ENCODE measurements at regions not wholly inside any gene's neighbourhood (a gene's known extent, or its start where the extent isn't known, plus 50 kb on each side); places are given as distances from the start of the nearest gene placed in this dataset.
"Not testable (repeated sequence)": the region's sequence is repeated elsewhere in the genome, so short reads cannot be mapped to it uniquely, and the experiment has no call there.

DNA sequence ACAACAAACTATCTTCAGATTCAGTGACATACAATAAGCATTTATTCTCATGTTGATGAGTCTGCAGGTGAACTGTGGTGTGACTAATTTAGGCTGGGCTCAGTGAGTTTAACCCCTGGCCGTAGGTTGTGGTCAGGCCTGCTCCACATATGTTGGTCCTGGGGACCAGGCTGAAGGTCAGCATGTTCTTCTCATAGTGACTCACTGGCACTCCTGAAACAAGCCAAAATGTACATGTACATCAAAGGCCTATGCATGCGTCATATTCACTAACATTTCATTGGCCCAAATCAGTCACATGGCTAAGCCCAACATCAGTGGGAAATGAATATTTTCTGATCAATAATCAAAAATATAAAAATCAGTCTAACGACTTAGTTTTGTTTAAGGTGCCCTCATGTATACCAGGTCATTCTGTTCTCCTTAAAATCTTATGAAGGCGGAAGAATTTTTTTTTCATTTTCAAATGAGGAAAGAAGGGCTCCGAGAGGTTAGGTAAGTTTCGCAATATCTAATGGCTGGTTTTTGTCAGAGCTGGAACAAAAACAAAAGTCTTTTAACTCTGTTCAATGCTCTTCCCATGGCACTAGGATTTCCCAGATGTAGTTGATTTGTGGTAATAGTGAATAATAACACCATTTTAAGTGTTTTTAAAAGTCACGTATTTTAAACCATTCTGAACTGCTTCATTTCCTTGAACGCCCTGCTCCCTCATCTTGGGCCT is 148.5 kb downstream of the MFSD1 start:
- WGBS, 2 donors (ENCODE audit: extremely low coverage in 2 of 2, insufficient read length in 2 of 2, insufficient replicate concordance in 1 of 2), result no CpG with 5 or more reads among the region's 8 CpGs
- no peak for DNase-seq (ENCODE audit: low spot score)

GRCh38 chr3:158953131-158953530 is 151.3 kb downstream of the MFSD1 start:
- Histone ChIP-seq H3K14ac (ENCODE audit: low read length) (no peak overlapping the region), H3K27me3 (ENCODE audit: control insufficient read depth in 3 of 3, insufficient read depth in 3 of 3, low read depth in 1 of 3, low read length in 3 of 3) (no peaks in the 10 kb centered on the region)
- WGBS, 2 donors (ENCODE audit: extremely low coverage in 2 of 2, insufficient read length in 2 of 2, insufficient replicate concordance in 1 of 2), result no CpG with 5 or more reads among the region's 1 CpG

More for the DNA sequence above, 148.5 kb downstream of the MFSD1 start:
- H3K4me1 ChIP-seq (ENCODE audit: control insufficient read depth in 2 of 2, insufficient read depth in 1 of 2, low read depth in 1 of 2, low read length in 2 of 2), result peaks cover 0 to 2% of the 10 kb centered on the region in 2 donors
- H3K14ac ChIP-seq (ENCODE audit: low read length), result no peak overlapping the region
- no peaks in the 10 kb centered on the region for H3K79me1 ChIP-seq (ENCODE audit: low read depth, low read length)
- H2AFZ ChIP-seq (ENCODE audit: low read length), result no peak overlapping the region
- H3K4ac ChIP-seq (ENCODE audit: low read length), result no peak overlapping the region
- no peak overlapping the region for H2BK5ac ChIP-seq (ENCODE audit: low read length)
- H3K36me3 ChIP-seq (replicated peaks in 1 of 2; ENCODE audit: control insufficient read depth in 2 of 2, insufficient read depth in 2 of 2, low read length in 2 of 2), result no peaks in the 10 kb centered on the region
- no peak overlapping the region for H2BK120ac ChIP-seq (ENCODE audit: low read depth, low read length)
- H3K23ac ChIP-seq (ENCODE audit: low read depth, low read length, poor library complexity), result no peak overlapping the region
- H3K18ac ChIP-seq (ENCODE audit: low read length), result no peak overlapping the region
- H2AK5ac ChIP-seq (ENCODE audit: low read depth, low read length), result no peak overlapping the region
- no peak overlapping the region for H3K27ac ChIP-seq (replicated peaks; ENCODE audit: low read length)
- no peak overlapping the region for H3K9ac ChIP-seq (ENCODE audit: low read depth, low read length, poor library complexity)
- no peak overlapping the region for H2BK15ac ChIP-seq (ENCODE audit: low read length)
- H4K8ac ChIP-seq (ENCODE audit: low read depth, low read length), result no peak overlapping the region
- H3K4me2 ChIP-seq (ENCODE audit: insufficient read depth, low read length, poor library complexity, severe bottlenecking), result no peak overlapping the region
- no peaks in the 10 kb centered on the region for H3K9me3 ChIP-seq (replicated peaks in 1 of 2; ENCODE audit: control insufficient read depth in 2 of 2, insufficient read depth in 1 of 2, low read depth in 1 of 2, low read length in 2 of 2)
- H2BK12ac ChIP-seq (ENCODE audit: low read length), result no peak overlapping the region
- no peak overlapping the region for H4K91ac ChIP-seq (ENCODE audit: low read depth, low read length, poor library complexity)
- no peaks in the 10 kb centered on the region for H3K27me3 ChIP-seq (ENCODE audit: control insufficient read depth in 3 of 3, insufficient read depth in 3 of 3, low read depth in 1 of 3, low read length in 3 of 3)
- no peak overlapping the region for H3K4me3 ChIP-seq (ENCODE audit: low read length in 2 of 2)

DNA sequence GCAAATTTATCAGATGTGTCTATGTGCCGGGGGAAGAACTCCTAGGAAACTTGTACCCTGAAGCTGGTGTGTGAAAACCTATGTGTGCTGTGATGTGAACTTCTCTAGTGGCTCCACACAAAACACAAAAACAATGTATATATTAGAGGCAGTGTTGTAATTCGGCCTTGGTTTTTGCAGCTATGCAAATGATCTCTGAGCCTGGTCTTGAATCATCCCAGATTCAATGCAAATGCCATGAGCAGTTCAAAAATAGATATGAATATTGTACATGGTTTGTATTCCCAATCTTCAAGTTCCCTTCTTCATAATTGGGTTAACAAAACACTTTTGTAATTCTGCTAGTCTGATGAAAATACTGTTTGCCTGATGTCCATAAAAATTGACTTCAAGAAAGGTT is 152.6 kb downstream of the MFSD1 start:
- peaks cover 0 to under 1% of the 10 kb centered on the region in 2 donors for H3K9me3 ChIP-seq (replicated peaks in 1 of 2; ENCODE audit: control insufficient read depth in 2 of 2, insufficient read depth in 1 of 2, low read depth in 1 of 2, low read length in 2 of 2)
- no peak overlapping the region for H4K8ac ChIP-seq (ENCODE audit: low read depth, low read length)
- H3K4me3 ChIP-seq (ENCODE audit: low read length in 2 of 2), result no peak overlapping the region
- H2AFZ ChIP-seq (ENCODE audit: low read length), result no peak overlapping the region
- no CpG with 5 or more reads among the region's 2 CpGs for WGBS, 2 donors (ENCODE audit: extremely low coverage in 2 of 2, insufficient read length in 2 of 2, insufficient replicate concordance in 1 of 2)
- H3K4me2 ChIP-seq (ENCODE audit: insufficient read depth, low read length, poor library complexity, severe bottlenecking), result no peak overlapping the region
- H3K27ac ChIP-seq (replicated peaks; ENCODE audit: low read length), result no peak overlapping the region
- H3K4me1 ChIP-seq (ENCODE audit: control insufficient read depth in 2 of 2, insufficient read depth in 1 of 2, low read depth in 1 of 2, low read length in 2 of 2), result no peaks in the 10 kb centered on the region
- no peaks in the 10 kb centered on the region for H3K27me3 ChIP-seq (ENCODE audit: control insufficient read depth in 3 of 3, insufficient read depth in 3 of 3, low read depth in 1 of 3, low read length in 3 of 3)
- no peak overlapping the region for H4K91ac ChIP-seq (ENCODE audit: low read depth, low read length, poor library complexity)
- no peak overlapping the region for H3K9ac ChIP-seq (ENCODE audit: low read depth, low read length, poor library complexity)
- no peak overlapping the region for H3K23ac ChIP-seq (ENCODE audit: low read depth, low read length, poor library complexity)
- no peak overlapping the region for H3K18ac ChIP-seq (ENCODE audit: low read length)
- H2BK5ac ChIP-seq (ENCODE audit: low read length), result no peak overlapping the region
- no peaks in the 10 kb centered on the region for H3K36me3 ChIP-seq (replicated peaks in 1 of 2; ENCODE audit: control insufficient read depth in 2 of 2, insufficient read depth in 2 of 2, low read length in 2 of 2)
- no peak overlapping the region for H3K4ac ChIP-seq (ENCODE audit: low read length)
- no peaks in the 10 kb centered on the region for H3K79me1 ChIP-seq (ENCODE audit: low read depth, low read length)
- no peak overlapping the region for H2BK120ac ChIP-seq (ENCODE audit: low read depth, low read length)
- DNase-seq (ENCODE audit: low spot score), result no peak
- H2BK12ac ChIP-seq (ENCODE audit: low read length), result no peak overlapping the region
- no peak overlapping the region for H2AK5ac ChIP-seq (ENCODE audit: low read depth, low read length)
- no peak overlapping the region for H3K14ac ChIP-seq (ENCODE audit: low read length)
- H2BK15ac ChIP-seq (ENCODE audit: low read length), result no peak overlapping the region

More at GRCh38 chr3:158953131-158953530, 151.3 kb downstream of the MFSD1 start:
- Histone ChIP-seq H3K79me1 (ENCODE audit: low read depth, low read length) (no peaks in the 10 kb centered on the region), H4K8ac (ENCODE audit: low read depth, low read length) (no peak overlapping the region), H2BK5ac (ENCODE audit: low read length) (no peak overlapping the region), H3K18ac (ENCODE audit: low read length) (no peak overlapping the region), H3K9me3 (replicated peaks in 1 of 2; ENCODE audit: control insufficient read depth in 2 of 2, insufficient read depth in 1 of 2, low read depth in 1 of 2, low read length in 2 of 2) (no peaks in the 10 kb centered on the region), H3K36me3 (replicated peaks in 1 of 2; ENCODE audit: control insufficient read depth in 2 of 2, insufficient read depth in 2 of 2, low read length in 2 of 2) (no peaks in the 10 kb centered on the region), H2BK15ac (ENCODE audit: low read length) (no peak overlapping the region), H2BK12ac (ENCODE audit: low read length) (no peak overlapping the region), H3K4ac (ENCODE audit: low read length) (no peak overlapping the region), H3K4me2 (ENCODE audit: insufficient read depth, low read length, poor library complexity, severe bottlenecking) (no peak overlapping the region), H3K23ac (ENCODE audit: low read depth, low read length, poor library complexity) (no peak overlapping the region), H4K91ac (ENCODE audit: low read depth, low read length, poor library complexity) (no peak overlapping the region), H3K9ac (ENCODE audit: low read depth, low read length, poor library complexity) (no peak overlapping the region), H3K4me1 (ENCODE audit: control insufficient read depth in 2 of 2, insufficient read depth in 1 of 2, low read depth in 1 of 2, low read length in 2 of 2) (no peaks in the 10 kb centered on the region), H2AK5ac (ENCODE audit: low read depth, low read length) (no peak overlapping the region), H3K4me3 (ENCODE audit: low read length in 2 of 2) (no peak overlapping the region), H2AFZ (ENCODE audit: low read length) (no peak overlapping the region), H2BK120ac (ENCODE audit: low read depth, low read length) (no peak overlapping the region), H3K27ac (replicated peaks; ENCODE audit: low read length) (no peak overlapping the region)
- no peak for DNase-seq (ENCODE audit: low spot score)

DNA sequence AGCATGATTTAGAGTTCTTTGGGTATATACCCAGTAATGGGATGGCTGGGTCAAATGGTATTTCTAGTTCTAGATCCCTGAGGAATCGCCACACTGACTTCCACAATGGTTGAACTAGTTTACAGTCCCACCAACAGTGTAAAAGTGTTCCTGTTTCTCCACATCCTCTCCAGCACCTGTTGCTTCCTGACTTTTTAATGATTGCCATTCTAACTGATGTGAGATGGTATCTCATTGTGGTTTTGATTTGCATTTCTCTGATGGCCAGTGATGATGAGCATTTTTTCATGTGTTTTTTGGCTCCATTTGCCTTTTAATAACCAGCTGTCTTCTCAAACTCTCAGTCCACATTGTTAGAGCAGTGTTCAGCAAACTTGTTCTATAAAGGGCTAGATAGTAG is 155.9 kb downstream of the MFSD1 start:
- not testable (repeated sequence) for H3K27me3 ChIP-seq (ENCODE audit: control insufficient read depth in 3 of 3, insufficient read depth in 3 of 3, low read depth in 1 of 3, low read length in 3 of 3); H3K9me3 ChIP-seq (replicated peaks in 1 of 2; ENCODE audit: control insufficient read depth in 2 of 2, insufficient read depth in 1 of 2, low read depth in 1 of 2, low read length in 2 of 2)
- WGBS, 2 donors (ENCODE audit: extremely low coverage in 2 of 2, insufficient read length in 2 of 2, insufficient replicate concordance in 1 of 2), result no CpG with 5 or more reads among the region's 1 CpG

More for the DNA sequence above, 155.9 kb downstream of the MFSD1 start:
- not testable (repeated sequence) for H2BK5ac ChIP-seq (ENCODE audit: low read length); H3K23ac ChIP-seq (ENCODE audit: low read depth, low read length, poor library complexity); H3K18ac ChIP-seq (ENCODE audit: low read length); H3K36me3 ChIP-seq (replicated peaks in 1 of 2; ENCODE audit: control insufficient read depth in 2 of 2, insufficient read depth in 2 of 2, low read length in 2 of 2); H3K27ac ChIP-seq (replicated peaks; ENCODE audit: low read length); H2BK120ac ChIP-seq (ENCODE audit: low read depth, low read length); H2BK12ac ChIP-seq (ENCODE audit: low read length); DNase-seq (ENCODE audit: low spot score); H3K4me2 ChIP-seq (ENCODE audit: insufficient read depth, low read length, poor library complexity, severe bottlenecking); H3K14ac ChIP-seq (ENCODE audit: low read length); H2AK5ac ChIP-seq (ENCODE audit: low read depth, low read length); H4K91ac ChIP-seq (ENCODE audit: low read depth, low read length, poor library complexity); H2BK15ac ChIP-seq (ENCODE audit: low read length); H3K9ac ChIP-seq (ENCODE audit: low read depth, low read length, poor library complexity); H3K4ac ChIP-seq (ENCODE audit: low read length); H3K79me1 ChIP-seq (ENCODE audit: low read depth, low read length); H2AFZ ChIP-seq (ENCODE audit: low read length); H3K4me1 ChIP-seq (ENCODE audit: control insufficient read depth in 2 of 2, insufficient read depth in 1 of 2, low read depth in 1 of 2, low read length in 2 of 2); H4K8ac ChIP-seq (ENCODE audit: low read depth, low read length); H3K4me3 ChIP-seq (ENCODE audit: low read length in 2 of 2)

All from neuronal stem cell (in vitro differentiated cells).